ENCODE measurements at regions not wholly inside any gene's neighbourhood (a gene's known extent, or its start where the extent isn't known, plus 50 kb on each side); places are given as distances from the start of the nearest gene placed in this dataset.

DNA sequence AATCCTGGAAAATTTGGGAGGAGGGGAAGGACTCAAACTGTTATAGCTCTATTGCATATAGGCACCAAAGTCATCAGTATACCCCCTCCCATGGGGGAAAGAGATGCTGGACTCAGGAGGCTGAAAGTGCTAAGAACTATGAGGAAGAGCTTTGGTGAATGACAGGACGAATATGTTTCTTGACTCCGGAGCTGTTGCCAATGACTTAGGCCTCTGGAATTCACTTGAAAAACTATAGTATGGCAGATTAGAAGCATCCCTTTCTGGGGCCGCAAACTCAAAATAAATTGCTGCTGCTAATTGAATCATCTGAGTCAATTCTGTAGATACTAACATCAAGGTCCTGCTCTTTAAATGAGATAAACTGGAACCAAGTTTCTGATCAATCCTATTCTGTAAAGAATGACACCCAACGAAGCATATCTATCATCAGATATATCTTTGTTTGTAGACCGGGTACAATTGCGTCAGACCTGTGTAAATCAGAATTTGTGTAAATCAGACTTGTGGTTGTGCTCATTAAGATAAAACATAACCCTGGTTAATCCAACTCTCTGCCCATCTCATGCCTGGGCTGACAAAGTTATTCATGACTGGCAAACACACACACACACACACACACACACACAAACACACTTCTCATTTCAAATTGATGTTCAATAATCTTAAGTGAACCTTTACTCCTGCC, 1793.8 kb upstream of the PCDH20 start:
- Histone ChIP-seq H3K4me3 (no peak overlapping the region), H3K36me3 (no peaks in the 10 kb centered on the region), H3K27ac (no peak overlapping the region), H3K27me3 (no peaks in the 10 kb centered on the region), H3K9me3 (ENCODE audit: low read depth) (no peaks in the 10 kb centered on the region), H3K4me1 (ENCODE audit: low read depth) (no peaks in the 10 kb centered on the region)
- DNase-seq (ENCODE audit: low read depth in 1 of 2, low spot score in 1 of 2), result no peak
- TF ChIP-seq, protein P1, sequence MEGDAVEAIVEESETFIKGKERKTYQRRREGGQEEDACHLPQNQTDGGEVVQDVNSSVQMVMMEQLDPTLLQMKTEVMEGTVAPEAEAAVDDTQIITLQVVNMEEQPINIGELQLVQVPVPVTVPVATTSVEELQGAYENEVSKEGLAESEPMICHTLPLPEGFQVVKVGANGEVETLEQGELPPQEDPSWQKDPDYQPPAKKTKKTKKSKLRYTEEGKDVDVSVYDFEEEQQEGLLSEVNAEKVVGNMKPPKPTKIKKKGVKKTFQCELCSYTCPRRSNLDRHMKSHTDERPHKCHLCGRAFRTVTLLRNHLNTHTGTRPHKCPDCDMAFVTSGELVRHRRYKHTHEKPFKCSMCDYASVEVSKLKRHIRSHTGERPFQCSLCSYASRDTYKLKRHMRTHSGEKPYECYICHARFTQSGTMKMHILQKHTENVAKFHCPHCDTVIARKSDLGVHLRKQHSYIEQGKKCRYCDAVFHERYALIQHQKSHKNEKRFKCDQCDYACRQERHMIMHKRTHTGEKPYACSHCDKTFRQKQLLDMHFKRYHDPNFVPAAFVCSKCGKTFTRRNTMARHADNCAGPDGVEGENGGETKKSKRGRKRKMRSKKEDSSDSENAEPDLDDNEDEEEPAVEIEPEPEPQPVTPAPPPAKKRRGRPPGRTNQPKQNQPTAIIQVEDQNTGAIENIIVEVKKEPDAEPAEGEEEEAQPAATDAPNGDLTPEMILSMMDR (IDR thresholded peaks at IDR 0.05; ENCODE audit: low read depth, low read length), result no peak

DNA sequence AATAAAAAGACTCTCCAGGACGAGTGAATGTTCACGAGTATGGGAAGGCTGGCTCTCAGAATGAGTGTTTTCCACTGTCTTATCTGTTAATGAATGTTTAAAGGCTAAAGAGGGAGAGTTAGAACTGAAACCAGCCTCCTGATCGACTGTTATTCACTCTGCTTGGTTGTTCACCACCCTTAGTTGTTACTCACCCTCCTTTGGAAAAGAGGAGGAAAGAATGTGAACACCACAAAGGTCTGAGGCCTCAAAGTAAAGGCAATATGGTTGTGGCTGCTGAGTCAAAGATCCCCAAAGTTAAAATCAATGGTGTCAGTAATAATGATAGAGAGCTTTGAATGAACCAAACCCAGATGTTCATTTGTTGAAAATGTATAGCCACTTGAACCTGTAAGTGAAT, 1793.2 kb upstream of the PCDH20 start:
- TF ChIP-seq, protein P1 (IDR thresholded peaks at IDR 0.05; ENCODE audit: low read depth, low read length), result no peak
- H3K4me3 ChIP-seq, result no peak overlapping the region
- no peak for DNase-seq (ENCODE audit: low read depth in 1 of 2, low spot score in 1 of 2)
- H3K27me3 ChIP-seq, result no peaks in the 10 kb centered on the region
- no peak overlapping the region for H3K27ac ChIP-seq
- H3K4me1 ChIP-seq (ENCODE audit: low read depth), result no peaks in the 10 kb centered on the region
- H3K36me3 ChIP-seq, result no peaks in the 10 kb centered on the region
- no peaks in the 10 kb centered on the region for H3K9me3 ChIP-seq (ENCODE audit: low read depth)

DNA sequence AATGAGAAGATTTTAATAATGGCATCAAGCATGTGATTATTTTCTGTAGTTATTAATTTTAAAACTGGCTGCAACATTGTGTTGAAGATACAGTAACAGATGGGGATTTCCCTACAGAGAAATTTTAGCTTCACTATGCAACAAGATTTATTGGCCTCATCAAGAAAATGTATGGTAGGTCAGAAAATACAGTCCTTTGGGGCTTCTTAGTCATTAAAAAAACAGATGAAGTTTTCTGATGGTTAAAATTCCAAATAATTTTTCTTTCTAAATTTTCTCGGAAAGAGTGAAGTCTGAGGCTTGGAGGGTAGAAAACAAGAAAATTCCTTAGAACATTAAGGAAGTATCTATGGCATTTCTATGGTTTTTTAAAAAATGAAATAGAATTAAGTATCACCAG, 1790.8 kb upstream of the PCDH20 start:
- Histone ChIP-seq H3K27me3 (no peaks in the 10 kb centered on the region), H3K9me3 (ENCODE audit: low read depth) (no peaks in the 10 kb centered on the region), H3K36me3 (no peaks in the 10 kb centered on the region), H3K4me3 (no peak overlapping the region), H3K27ac (no peak overlapping the region), H3K4me1 (ENCODE audit: low read depth) (no peaks in the 10 kb centered on the region)
- TF ChIP-seq, protein P1 (IDR thresholded peaks at IDR 0.05; ENCODE audit: low read depth, low read length), result no peak
- DNase-seq (ENCODE audit: low read depth in 1 of 2, low spot score in 1 of 2), result no peak

DNA sequence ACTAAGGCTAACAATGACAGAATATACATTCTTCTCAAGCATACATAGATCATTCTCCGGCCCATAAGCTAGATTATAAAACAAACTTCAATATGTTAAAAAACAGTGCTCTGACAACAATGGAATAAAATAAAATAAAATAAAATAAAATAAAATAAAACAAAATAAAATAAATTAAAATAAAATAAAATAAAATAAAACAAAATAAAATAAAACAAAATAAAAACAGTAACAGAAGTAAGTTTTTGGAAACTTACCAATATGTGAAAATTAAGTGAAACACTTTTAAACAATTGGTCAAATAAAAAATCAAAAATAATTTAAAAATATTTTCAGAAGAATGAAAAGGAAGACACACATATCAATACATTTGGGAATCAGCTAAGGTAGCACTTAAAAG, 1785.8 kb upstream of the PCDH20 start:
- Histone ChIP-seq H3K27ac (no peak overlapping the region), H3K36me3 (no peaks in the 10 kb centered on the region), H3K4me1 (ENCODE audit: low read depth) (no peaks in the 10 kb centered on the region), H3K9me3 (ENCODE audit: low read depth) (no peaks in the 10 kb centered on the region), H3K4me3 (no peak overlapping the region), H3K27me3 (no peaks in the 10 kb centered on the region)
- TF ChIP-seq, protein P1 (IDR thresholded peaks at IDR 0.05; ENCODE audit: low read depth, low read length), result no peak
- no peak for DNase-seq (ENCODE audit: low read depth in 1 of 2, low spot score in 1 of 2)

DNA sequence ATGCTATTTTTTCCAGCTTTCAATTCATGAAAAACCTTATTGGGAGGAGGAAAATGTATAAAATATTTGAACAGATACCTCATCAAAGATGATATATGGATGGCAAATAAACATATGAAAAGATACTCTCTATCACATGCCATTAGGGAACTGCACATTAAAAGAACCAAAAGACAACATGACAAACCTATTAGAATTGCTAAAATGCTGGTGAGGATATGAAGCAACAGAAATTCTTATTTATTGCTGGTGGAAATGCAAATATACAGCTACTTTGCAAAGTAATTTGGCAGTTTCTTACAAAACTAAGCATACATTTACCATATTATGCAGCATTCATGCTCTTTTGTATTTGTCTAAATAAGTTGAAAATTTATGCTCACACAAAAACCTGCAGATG, 1783.9 kb upstream of the PCDH20 start:
- H3K27me3 ChIP-seq, result no peaks in the 10 kb centered on the region
- no peaks in the 10 kb centered on the region for H3K36me3 ChIP-seq
- H3K4me1 ChIP-seq (ENCODE audit: low read depth), result no peaks in the 10 kb centered on the region
- H3K4me3 ChIP-seq, result no peak overlapping the region
- TF ChIP-seq, protein P1 (IDR thresholded peaks at IDR 0.05; ENCODE audit: low read depth, low read length), result no peak
- no peaks in the 10 kb centered on the region for H3K9me3 ChIP-seq (ENCODE audit: low read depth)
- H3K27ac ChIP-seq, result no peak overlapping the region
- no peak for DNase-seq (ENCODE audit: low read depth in 1 of 2, low spot score in 1 of 2)
